Stomach (tissue), 8 donors: ENCODE measurements at regions not wholly inside any gene's neighbourhood (a gene's known extent, or its start where the extent isn't known, plus 50 kb on each side); places are given as distances from the start of the nearest gene placed in this dataset.

Experiments used
- DNase-seq, 2 donors: peaks; one replicate each; pipeline versions ENCODE4 v3.0.0 to v3.0.0-alpha.2; 2013 to 2019
- H3K27ac ChIP-seq, 5 donors: fragments of 200-600 bp in 4 of 5; sonication (generic) in 4 of 5; one replicate each; pipeline ENCODE4 v1.5.1; 2013 to 2019; ENCODE audit warnings: mild to moderate bottlenecking in 1 of 5, moderate library complexity in 1 of 5
- H3K27me3 ChIP-seq, 3 donors: fragments of 200-600 bp; sonication (generic); one replicate each; pipeline ENCODE4 v1.5.1; 2017 to 2019; ENCODE audit warnings: mixed run types in 1 of 3
- H3K36me3 ChIP-seq, 4 donors: fragments of 200-600 bp; sonication (generic); 1 replicate in 3 of 4; 2 replicates in 1 of 4; pipeline ENCODE4 v1.5.1; 2016 to 2019
- H3K4me1 ChIP-seq, 4 donors: fragments of 200-600 bp; sonication (generic); one replicate each; pipeline ENCODE4 v1.5.1; 2016 to 2019
- H3K4me3 ChIP-seq, 4 donors: fragments of 200-600 bp; sonication (generic) in 3 of 4; one replicate each; pipeline ENCODE4 v1.5.1; 2016 to 2019; ENCODE audit warnings: mild to moderate bottlenecking in 1 of 4
- H3K9me3 ChIP-seq, 4 donors: fragments of 200-600 bp; sonication (generic); one replicate each; pipeline ENCODE4 v1.5.1; 2016 to 2019
- EP300 ChIP-seq: sonication (generic); formaldehyde crosslinking; IDR thresholded peaks from one replicate; pipeline ENCODE4 v1.6.1; 2017; ENCODE audit warnings: antibody characterized with exemption
- POLR2A ChIP-seq, 4 donors: fragments of 450-650 bp; IDR thresholded peaks; one replicate each; pipeline ENCODE4 v1.6.1; 2016; ENCODE audit warnings: antibody characterized with exemption in 4 of 4, control low read depth in 2 of 4, mild to moderate bottlenecking in 1 of 4, moderate library complexity in 1 of 4
- POLR2AphosphoS5 ChIP-seq, 3 donors: sonication (generic); formaldehyde crosslinking; IDR thresholded peaks; one replicate each; pipeline ENCODE4 v1.6.1; 2016; ENCODE audit warnings: antibody characterized with exemption in 3 of 3
- WGBS, 5 donors: extraction: QIAGEN DNeasy Blood & Tissue Kit in 3 of 5; methylation state at CpG; one replicate each; pipeline versions ENCODE4 v1.1.5 to v1.1.7; 2013 to 2018; 5-methylcytosine and 5-hydroxymethylcytosine counted together
- intact Hi-C: fragments of 100-400 bp; cut with DNase I; formaldehyde crosslinking; loops from one replicate; pipeline ENCODE4 v1.15.1; 2023; ENCODE audit warnings: low total_unique reads
- TF ChIP-seq, protein P1 (sequence below), 7 experiments: fragments of 450-650 bp in 4 of 7; fragments of 200-600 bp in 3 of 7; sonication (generic) in 3 of 7; IDR thresholded peaks; one replicate each; pipeline ENCODE4 v1.5.1; 2016 to 2019; ENCODE audit warnings: antibody characterized with exemption in 7 of 7, control low read depth in 2 of 7, mild to moderate bottlenecking in 1 of 7
- donor health status: healthy with polysubstance abuse.
- donor health status: Bipolar disorder and iron deficiency.
- donor health status: healthy.

GRCh38 chr1:29890201-29890959, 654.1 kb downstream of the PTPRU start:
- no peak overlapping the region for H3K27ac ChIP-seq
- DNase-seq = no peak
- H3K9me3 ChIP-seq = no peaks in the 10 kb centered on the region
- H3K27me3 ChIP-seq = peaks cover 0 to 46% (median 12%) of the 10 kb centered on the region in 3 donors
- no peaks in the 10 kb centered on the region for H3K4me1 ChIP-seq
- H3K36me3 ChIP-seq = no peaks in the 10 kb centered on the region
- TF ChIP-seq POLR2AphosphoS5 (IDR thresholded peaks at IDR 0.05) (no peak), EP300 (no peak)
- TF ChIP-seq, protein P1, sequence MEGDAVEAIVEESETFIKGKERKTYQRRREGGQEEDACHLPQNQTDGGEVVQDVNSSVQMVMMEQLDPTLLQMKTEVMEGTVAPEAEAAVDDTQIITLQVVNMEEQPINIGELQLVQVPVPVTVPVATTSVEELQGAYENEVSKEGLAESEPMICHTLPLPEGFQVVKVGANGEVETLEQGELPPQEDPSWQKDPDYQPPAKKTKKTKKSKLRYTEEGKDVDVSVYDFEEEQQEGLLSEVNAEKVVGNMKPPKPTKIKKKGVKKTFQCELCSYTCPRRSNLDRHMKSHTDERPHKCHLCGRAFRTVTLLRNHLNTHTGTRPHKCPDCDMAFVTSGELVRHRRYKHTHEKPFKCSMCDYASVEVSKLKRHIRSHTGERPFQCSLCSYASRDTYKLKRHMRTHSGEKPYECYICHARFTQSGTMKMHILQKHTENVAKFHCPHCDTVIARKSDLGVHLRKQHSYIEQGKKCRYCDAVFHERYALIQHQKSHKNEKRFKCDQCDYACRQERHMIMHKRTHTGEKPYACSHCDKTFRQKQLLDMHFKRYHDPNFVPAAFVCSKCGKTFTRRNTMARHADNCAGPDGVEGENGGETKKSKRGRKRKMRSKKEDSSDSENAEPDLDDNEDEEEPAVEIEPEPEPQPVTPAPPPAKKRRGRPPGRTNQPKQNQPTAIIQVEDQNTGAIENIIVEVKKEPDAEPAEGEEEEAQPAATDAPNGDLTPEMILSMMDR (IDR thresholded peaks at IDR 0.05) = no peak
- intact Hi-C loops = no loop called here
- H3K4me3 ChIP-seq = no peak overlapping the region
- WGBS, 5 donors = 59 to 74% (median 71%) methylated on average over 6 to 7 of the region's 7 CpGs

DNA sequence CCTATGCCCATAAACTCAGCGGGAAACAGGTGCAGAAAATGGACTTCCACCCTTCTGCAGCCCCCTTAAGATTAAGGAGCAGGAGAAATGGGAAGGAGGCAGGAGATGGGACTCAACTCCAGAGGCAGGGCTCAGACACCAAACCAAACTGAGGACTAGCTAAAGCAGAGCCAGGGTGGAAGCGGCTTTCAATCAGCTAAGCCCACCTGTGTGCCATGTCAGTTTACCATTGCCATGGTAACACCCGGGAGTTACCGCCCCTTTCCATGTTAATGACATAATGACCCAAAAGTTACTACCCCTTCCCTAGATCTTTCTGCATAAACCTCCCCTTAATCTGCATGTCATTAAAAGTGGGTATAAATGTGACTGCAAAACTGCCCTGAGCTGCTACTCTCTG, 653.5 kb downstream of the PTPRU start:
- H3K4me1 ChIP-seq = no peaks in the 10 kb centered on the region
- H3K4me3 ChIP-seq = no peak overlapping the region
- 53 to 77% (median 67%) methylated on average over 4 of the region's 4 CpGs for WGBS, 5 donors
- no peaks in the 10 kb centered on the region for H3K9me3 ChIP-seq
- H3K27me3 ChIP-seq = peaks cover 0 to 42% (median 10%) of the 10 kb centered on the region in 3 donors
- H3K36me3 ChIP-seq = no peaks in the 10 kb centered on the region
- intact Hi-C loops = no loop called here
- no peak for DNase-seq
- TF ChIP-seq, protein P1 (IDR thresholded peaks at IDR 0.05) = no peak
- TF ChIP-seq POLR2AphosphoS5 (IDR thresholded peaks at IDR 0.05) = no peak
- H3K27ac ChIP-seq = no peak overlapping the region

DNA sequence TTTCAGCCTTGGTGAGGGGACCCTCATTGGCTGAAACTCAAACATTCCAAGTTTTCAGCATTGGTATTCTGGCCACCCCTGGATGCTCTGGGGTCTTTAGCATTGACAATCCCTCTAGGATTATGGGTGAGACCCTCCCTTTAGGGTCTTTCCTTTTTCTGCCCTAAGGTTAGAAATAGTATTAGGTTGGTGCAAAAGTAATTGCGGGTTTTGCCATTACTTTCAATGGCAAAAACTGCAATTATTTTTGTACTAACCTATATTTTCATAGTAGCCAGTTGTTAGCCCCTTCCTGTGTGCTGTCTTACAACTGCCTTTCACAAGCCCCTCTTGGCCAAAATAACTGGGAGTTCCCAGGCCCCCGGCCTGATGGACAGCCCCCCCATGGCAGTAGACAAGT, 648.4 kb downstream of the PTPRU start:
- no peaks in the 10 kb centered on the region for H3K36me3 ChIP-seq
- H3K4me1 ChIP-seq = no peaks in the 10 kb centered on the region
- TF ChIP-seq EP300 (no peak), POLR2AphosphoS5 (IDR thresholded peaks at IDR 0.05) (no peak), POLR2A (IDR thresholded peaks at IDR 0.05) (no peak)
- TF ChIP-seq, protein P1 (IDR thresholded peaks at IDR 0.05) = no peak
- WGBS, 5 donors = 87 to 96% (median 91%) methylated on average over 2 of the region's 2 CpGs
- no peak for DNase-seq
- H3K27me3 ChIP-seq = peaks cover 0 to 36% (median 4%) of the 10 kb centered on the region in 3 donors
- no peaks in the 10 kb centered on the region for H3K9me3 ChIP-seq
- no peak overlapping the region for H3K27ac ChIP-seq
- no peak overlapping the region for H3K4me3 ChIP-seq
- intact Hi-C loops = no loop called here

DNA sequence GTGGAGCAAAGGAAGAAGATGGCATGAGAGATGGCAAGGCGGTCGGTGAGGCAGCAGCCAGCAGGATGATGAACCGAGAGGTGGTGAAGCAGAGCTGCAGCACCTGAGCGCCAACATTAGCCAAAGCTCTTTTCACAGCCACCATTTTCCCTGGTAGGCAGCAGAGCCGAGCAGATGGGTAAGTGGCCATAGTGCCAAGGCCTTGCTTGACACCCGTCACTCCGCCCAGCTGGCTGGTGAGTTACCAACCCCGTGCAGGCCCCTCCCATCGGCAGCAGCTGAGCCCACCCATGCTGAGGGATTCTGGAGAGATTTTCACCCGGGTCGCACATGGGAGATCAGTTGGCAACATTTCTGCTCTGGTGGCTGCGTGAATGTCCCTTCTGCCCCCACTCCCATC, 647.7 kb downstream of the PTPRU start:
- Histone ChIP-seq H3K4me1 (no peaks in the 10 kb centered on the region), H3K27me3 (peaks cover 0 to 39% (median 4%) of the 10 kb centered on the region in 3 donors), H3K36me3 (no peaks in the 10 kb centered on the region), H3K9me3 (no peaks in the 10 kb centered on the region), H3K4me3 (no peak overlapping the region), H3K27ac (no peak overlapping the region)
- 84 to 91% (median 89%) methylated on average over 11 to 12 of the region's 12 CpGs for WGBS, 5 donors
- intact Hi-C loops = no loop called here
- no peak for DNase-seq
- TF ChIP-seq POLR2AphosphoS5 (IDR thresholded peaks at IDR 0.05) (no peak), EP300 (no peak), POLR2A (IDR thresholded peaks at IDR 0.05) (no peak)
- TF ChIP-seq, protein P1 (IDR thresholded peaks at IDR 0.05) = no peak
